AG04449 (cell line): ENCODE measurements at regions not wholly inside any gene's neighbourhood (a gene's known extent, or its start where the extent isn't known, plus 50 kb on each side); places are given as distances from the start of the nearest gene placed in this dataset.
"Not testable (repeated sequence)": the region's sequence is repeated elsewhere in the genome, so short reads cannot be mapped to it uniquely, and the experiment has no call there.

Source experiments
- CTCF ChIA-PET: fragments of 350-600 bp; formaldehyde crosslinking; extraction: SDS; loops from one replicate; lab custom pipeline; 2021; ENCODE audit warnings: antibody characterized with exemption; lab: Yijun Ruan, JAX
- POLR2A ChIA-PET: fragments of 400-600, 350-600 bp; formaldehyde crosslinking; extraction: SDS; loops from one replicate; lab custom pipeline; 2020; ENCODE audit warnings: antibody characterized with exemption, inconsistent platforms; lab: Yijun Ruan, JAX
- DNase-seq: peaks from one replicate; pipeline ENCODE4 v3.0.0-alpha.2; 2010; ENCODE audit warnings: low read depth, low spot score
- H3K4me3 ChIP-seq: 2 replicates; pipeline ENCODE4 v1.5.1; 2011; ENCODE audit warnings: low read depth, mild to moderate bottlenecking, control low read depth, low read length
- TF ChIP-seq, protein P1 (sequence below): IDR thresholded peaks from one replicate; pipeline ENCODE4 v1.5.1; 2011; ENCODE audit warnings: mild to moderate bottlenecking, moderate library complexity, low read length, control low read depth, inconsistent platforms; ENCODE audit not compliant: insufficient read depth; ENCODE audit errors: missing control alignments

DNA sequence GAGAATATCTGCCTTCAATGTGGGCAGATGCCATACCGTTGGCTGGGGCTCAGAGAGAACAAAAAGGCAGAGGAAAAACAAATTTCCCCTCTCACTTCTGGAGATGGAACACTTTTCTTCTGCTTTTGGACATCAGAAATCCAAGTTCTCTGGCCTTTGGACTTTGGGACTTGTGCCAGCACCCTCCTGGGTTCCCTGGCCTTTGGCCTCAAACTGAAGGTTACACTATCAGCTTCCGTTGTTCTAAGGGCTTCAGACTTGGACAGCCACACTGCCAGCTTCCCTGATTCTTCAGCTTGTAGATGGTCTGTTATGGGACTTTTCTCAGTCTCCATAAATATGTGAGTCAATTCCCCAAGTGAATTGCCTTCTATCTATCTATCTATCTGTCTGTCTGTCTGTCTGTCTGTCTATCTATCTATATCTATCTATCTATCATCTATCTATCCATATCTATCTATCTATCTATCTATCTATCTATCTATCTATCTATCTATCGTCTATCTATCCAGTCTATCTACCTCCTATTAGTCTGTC, 778.1 kb upstream of the TMPRSS15 start:
- CTCF ChIA-PET: no interaction called here
- POLR2A ChIA-PET: no interaction called here

DNA sequence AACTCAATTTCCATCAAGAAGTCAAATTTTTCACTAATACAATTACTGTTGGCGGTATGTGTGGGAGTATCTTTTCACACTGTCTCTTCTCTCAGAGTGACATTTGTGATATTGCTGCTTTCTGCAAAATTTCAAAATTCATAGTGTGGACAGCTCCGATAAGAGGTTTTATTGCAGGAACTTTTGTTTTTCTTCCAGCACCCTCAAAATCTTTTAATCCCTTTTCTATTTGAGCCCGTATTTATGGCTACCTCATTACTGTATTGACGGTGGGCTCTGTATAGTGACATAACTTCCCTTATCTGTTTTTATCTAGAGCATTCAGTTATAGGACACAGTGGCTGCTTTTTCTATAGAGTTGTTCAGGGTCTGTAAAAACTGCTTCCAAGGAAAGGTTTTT, 794.4 kb upstream of the TMPRSS15 start:
- H3K4me3 ChIP-seq: no peak overlapping the region
- DNase-seq: no peak
- ChIA-PET POLR2A (no interaction called here), CTCF (no interaction called here)
- TF ChIP-seq, protein P1, sequence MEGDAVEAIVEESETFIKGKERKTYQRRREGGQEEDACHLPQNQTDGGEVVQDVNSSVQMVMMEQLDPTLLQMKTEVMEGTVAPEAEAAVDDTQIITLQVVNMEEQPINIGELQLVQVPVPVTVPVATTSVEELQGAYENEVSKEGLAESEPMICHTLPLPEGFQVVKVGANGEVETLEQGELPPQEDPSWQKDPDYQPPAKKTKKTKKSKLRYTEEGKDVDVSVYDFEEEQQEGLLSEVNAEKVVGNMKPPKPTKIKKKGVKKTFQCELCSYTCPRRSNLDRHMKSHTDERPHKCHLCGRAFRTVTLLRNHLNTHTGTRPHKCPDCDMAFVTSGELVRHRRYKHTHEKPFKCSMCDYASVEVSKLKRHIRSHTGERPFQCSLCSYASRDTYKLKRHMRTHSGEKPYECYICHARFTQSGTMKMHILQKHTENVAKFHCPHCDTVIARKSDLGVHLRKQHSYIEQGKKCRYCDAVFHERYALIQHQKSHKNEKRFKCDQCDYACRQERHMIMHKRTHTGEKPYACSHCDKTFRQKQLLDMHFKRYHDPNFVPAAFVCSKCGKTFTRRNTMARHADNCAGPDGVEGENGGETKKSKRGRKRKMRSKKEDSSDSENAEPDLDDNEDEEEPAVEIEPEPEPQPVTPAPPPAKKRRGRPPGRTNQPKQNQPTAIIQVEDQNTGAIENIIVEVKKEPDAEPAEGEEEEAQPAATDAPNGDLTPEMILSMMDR: no peak

More for the DNA sequence above, 778.1 kb upstream of the TMPRSS15 start:
- no peak overlapping the region for H3K4me3 ChIP-seq
- TF ChIP-seq, protein P1: no peak
- DNase-seq: no peak

DNA sequence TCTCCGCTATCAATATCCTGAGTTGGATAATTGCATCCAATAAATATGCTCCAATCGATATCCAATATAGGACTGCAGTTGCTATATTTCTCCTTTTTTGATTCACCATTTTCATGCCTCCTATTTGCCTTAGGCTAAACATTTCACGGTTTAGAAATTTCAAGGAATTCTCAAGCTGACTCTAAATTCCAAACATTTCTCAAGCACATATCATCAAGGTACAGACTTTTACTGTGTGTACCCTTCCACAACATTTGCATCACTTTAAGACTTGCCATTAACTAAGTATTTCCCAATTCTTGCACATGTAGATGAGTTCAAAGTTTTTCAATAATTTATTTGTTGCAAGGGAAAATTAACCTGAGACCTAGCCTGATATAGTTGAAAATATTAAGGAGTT, 795.2 kb upstream of the TMPRSS15 start:
- ChIA-PET POLR2A (no interaction called here), CTCF (no interaction called here)
- no peak for DNase-seq
- H3K4me3 ChIP-seq: no peak overlapping the region
- TF ChIP-seq, protein P1: no peak

- H3K4me3 ChIP-seq: no peak overlapping the region
- POLR2A ChIA-PET: no interaction called here
- CTCF ChIA-PET: no interaction called here
- TF ChIP-seq, protein P1: no peak
- DNase-seq: no peak
These were observed 814.6 kb upstream of the TMPRSS15 start for GRCh38 chr21:19218163-19218562.

- ChIA-PET POLR2A (no interaction called here), CTCF (no interaction called here)
- TF ChIP-seq, protein P1: no peak
- no peak overlapping the region for H3K4me3 ChIP-seq
- no peak for DNase-seq
These were observed 820.5 kb upstream of the TMPRSS15 start for GRCh38 chr21:19224090-19224489.

- CTCF ChIA-PET: no interaction called here
These were observed 824.6 kb upstream of the TMPRSS15 start for GRCh38 chr21:19228226-19228625.

GRCh38 chr21:19233841-19234240, 830.3 kb upstream of the TMPRSS15 start:
- CTCF ChIA-PET, H3K4me3 ChIP-seq, DNase-seq, POLR2A ChIA-PET: not testable (repeated sequence)

More at GRCh38 chr21:19228226-19228625, 824.6 kb upstream of the TMPRSS15 start:
- DNase-seq: no peak
- no peak overlapping the region for H3K4me3 ChIP-seq
- POLR2A ChIA-PET: no interaction called here
- TF ChIP-seq, protein P1: no peak
